ENCODE measurements at regions not wholly inside any gene's neighbourhood (a gene's known extent, or its start where the extent isn't known, plus 50 kb on each side); places are given as distances from the start of the nearest gene placed in this dataset.

DNA sequence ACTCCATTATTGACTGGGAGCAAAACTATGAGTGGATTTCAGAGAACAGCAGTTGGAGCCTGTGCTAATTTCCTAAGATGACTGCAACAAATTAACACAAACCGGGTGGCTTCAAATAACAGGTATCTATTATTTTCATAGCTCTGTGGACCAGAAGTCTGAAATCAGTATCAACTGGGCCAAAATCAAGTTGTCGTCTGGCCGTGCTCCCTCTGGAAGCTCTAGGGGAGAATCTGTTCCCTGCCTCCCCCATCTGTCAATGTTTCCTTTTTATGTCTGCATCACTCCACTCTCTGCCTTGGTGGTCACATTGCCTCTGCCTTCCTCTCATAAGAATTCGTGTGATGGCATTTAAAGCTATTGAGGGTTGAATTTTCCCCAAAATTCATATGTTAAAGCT lies 269.8 kb downstream of the TMX3 start:
- TF ChIP-seq, protein P1, sequence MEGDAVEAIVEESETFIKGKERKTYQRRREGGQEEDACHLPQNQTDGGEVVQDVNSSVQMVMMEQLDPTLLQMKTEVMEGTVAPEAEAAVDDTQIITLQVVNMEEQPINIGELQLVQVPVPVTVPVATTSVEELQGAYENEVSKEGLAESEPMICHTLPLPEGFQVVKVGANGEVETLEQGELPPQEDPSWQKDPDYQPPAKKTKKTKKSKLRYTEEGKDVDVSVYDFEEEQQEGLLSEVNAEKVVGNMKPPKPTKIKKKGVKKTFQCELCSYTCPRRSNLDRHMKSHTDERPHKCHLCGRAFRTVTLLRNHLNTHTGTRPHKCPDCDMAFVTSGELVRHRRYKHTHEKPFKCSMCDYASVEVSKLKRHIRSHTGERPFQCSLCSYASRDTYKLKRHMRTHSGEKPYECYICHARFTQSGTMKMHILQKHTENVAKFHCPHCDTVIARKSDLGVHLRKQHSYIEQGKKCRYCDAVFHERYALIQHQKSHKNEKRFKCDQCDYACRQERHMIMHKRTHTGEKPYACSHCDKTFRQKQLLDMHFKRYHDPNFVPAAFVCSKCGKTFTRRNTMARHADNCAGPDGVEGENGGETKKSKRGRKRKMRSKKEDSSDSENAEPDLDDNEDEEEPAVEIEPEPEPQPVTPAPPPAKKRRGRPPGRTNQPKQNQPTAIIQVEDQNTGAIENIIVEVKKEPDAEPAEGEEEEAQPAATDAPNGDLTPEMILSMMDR (IDR thresholded peaks at IDR 0.05), result no peak
- no peak for TF ChIP-seq ZFX (IDR thresholded peaks at IDR 0.05; ENCODE audit: borderline replicate concordance)
